WTC11 (cell line): ENCODE measurements at regions not wholly inside any gene's neighbourhood (a gene's known extent, or its start where the extent isn't known, plus 50 kb on each side); places are given as distances from the start of the nearest gene placed in this dataset.

ENCODE experiments used
- ATAC-seq: fragments of 200-7000 bp; cut with Tn5 transposase; 2 replicates; pipeline ENCODE4 v1.10.0; 2021; ENCODE audit warnings: mild to moderate bottlenecking, moderate library complexity
- CTCF ChIA-PET: fragments of 300-600 bp; sonication (Branson Sonifier 250); formaldehyde crosslinking; loops from one replicate; lab custom pipeline; 2021; ENCODE audit warnings: antibody characterized with exemption; lab: Charles Lee
- POLR2A ChIA-PET: fragments of 350-600 bp; sonication (Branson Sonifier 250); formaldehyde crosslinking; loops from one replicate; lab custom pipeline; 2021; ENCODE audit warnings: antibody characterized with exemption; lab: Charles Lee
- DNase-seq: peaks from one replicate; pipeline ENCODE4 v3.0.0; 2021; ENCODE audit warnings: low spot score
- H3K27ac Mint-ChIP-seq: 2 replicates; pipeline ENCODE4 v1.8.0; 2021; ENCODE audit warnings: mixed read lengths
- H3K27me3 Mint-ChIP-seq: 2 replicates; pipeline ENCODE4 v1.8.0; 2021; ENCODE audit warnings: low read depth, mild to moderate bottlenecking, moderate library complexity, mixed read lengths
- H3K36me3 Mint-ChIP-seq: 2 replicates; pipeline ENCODE4 v1.8.0; 2021; ENCODE audit warnings: mixed read lengths
- H3K4me1 Mint-ChIP-seq: 2 replicates; pipeline ENCODE4 v1.8.0; 2022; ENCODE audit warnings: mixed read lengths
- H3K4me3 Mint-ChIP-seq: 2 replicates; pipeline ENCODE4 v1.8.0; 2021; ENCODE audit warnings: mild to moderate bottlenecking, moderate library complexity, mixed read lengths
- H3K9me3 Mint-ChIP-seq: 2 replicates; pipeline ENCODE4 v1.8.0; 2021; ENCODE audit warnings: mixed read lengths
- ATF1 ChIP-seq: sonication (generic); formaldehyde crosslinking; IDR thresholded peaks from 2 replicates; pipeline ENCODE4 v1.8.1; 2023; ENCODE audit warnings: mild to moderate bottlenecking, moderate library complexity, missing genetic modification reagents
- ATF3 ChIP-seq: sonication (generic); formaldehyde crosslinking; conservative IDR thresholded peaks from 2 replicates; pipeline ENCODE4 v1.8.1; 2022; ENCODE audit warnings: mild to moderate bottlenecking, missing genetic modification reagents
- ETV6 ChIP-seq: sonication (generic); formaldehyde crosslinking; IDR thresholded peaks from 2 replicates; pipeline ENCODE4 v1.8.1; 2022; ENCODE audit warnings: mild to moderate bottlenecking, missing genetic modification reagents
- FOXK1 ChIP-seq: sonication (generic); formaldehyde crosslinking; IDR thresholded peaks from 2 replicates; pipeline ENCODE4 v1.8.0; 2022; ENCODE audit warnings: mild to moderate bottlenecking, moderate library complexity, missing genetic modification reagents
- GABPB1 ChIP-seq: sonication (generic); formaldehyde crosslinking; IDR thresholded peaks from 2 replicates; pipeline ENCODE4 v1.8.1; 2023; ENCODE audit warnings: mild to moderate bottlenecking, missing genetic modification reagents
- KAT7 ChIP-seq: sonication (generic); formaldehyde crosslinking; IDR thresholded peaks from 2 replicates; pipeline ENCODE4 v1.8.1; 2023; ENCODE audit warnings: missing genetic modification reagents, mild to moderate bottlenecking, borderline replicate concordance
- NFATC4 ChIP-seq: fragments of 250-450 bp; sonication (Bioruptor Pico); IDR thresholded peaks from 2 replicates; pipeline ENCODE4 v1.9.0; 2021; ENCODE audit warnings: mild to moderate bottlenecking
- TEAD4 ChIP-seq: sonication (generic); formaldehyde crosslinking; IDR thresholded peaks from 2 replicates; pipeline ENCODE4 v1.8.0; 2022; ENCODE audit warnings: mild to moderate bottlenecking, missing genetic modification reagents
- ZNF121 ChIP-seq: sonication (generic); formaldehyde crosslinking; IDR thresholded peaks from 2 replicates; pipeline ENCODE4 v1.8.0; 2023; ENCODE audit warnings: missing genetic modification reagents
- ZNF232 ChIP-seq: sonication (generic); formaldehyde crosslinking; IDR thresholded peaks from 2 replicates; pipeline ENCODE4 v1.8.0; 2022; ENCODE audit warnings: mild to moderate bottlenecking, missing genetic modification reagents
- ZNF396 ChIP-seq: fragments of 250-450 bp; sonication (Bioruptor Pico); IDR thresholded peaks from 2 replicates; pipeline ENCODE4 v1.8.0; 2021; ENCODE audit warnings: mild to moderate bottlenecking, moderate library complexity, borderline replicate concordance
- TF ChIP-seq, protein P1 (sequence below): fragments of 250-450 bp; sonication (Bioruptor Pico); IDR thresholded peaks from 2 replicates; pipeline ENCODE4 v1.9.0; 2021; ENCODE audit warnings: moderate library complexity, mild to moderate bottlenecking, inconsistent platforms, borderline replicate concordance
- TF ChIP-seq, protein P2 (sequence below): fragments of 250-450 bp; sonication (Bioruptor Pico); IDR thresholded peaks from 2 replicates; pipeline ENCODE4 v1.9.0; 2021; ENCODE audit warnings: mild to moderate bottlenecking
- TF ChIP-seq, protein P3 (sequence below): sonication (generic); formaldehyde crosslinking; IDR thresholded peaks from 2 replicates; pipeline ENCODE4 v1.8.1; 2023; ENCODE audit warnings: mild to moderate bottlenecking, missing genetic modification reagents, moderate library complexity
- TF ChIP-seq, protein P4 (sequence below): sonication (generic); formaldehyde crosslinking; IDR thresholded peaks from 2 replicates; pipeline ENCODE4 v1.8.1; 2023; ENCODE audit warnings: mild to moderate bottlenecking, missing genetic modification reagents
- TF ChIP-seq, protein P5 (sequence below): sonication (generic); formaldehyde crosslinking; IDR thresholded peaks from 2 replicates; pipeline ENCODE4 v1.8.0; 2022; ENCODE audit warnings: mild to moderate bottlenecking, missing genetic modification reagents
- TF ChIP-seq, protein P6 (sequence below): fragments of 250-450 bp; sonication (Bioruptor Pico); IDR thresholded peaks from 2 replicates; pipeline ENCODE4 v1.9.0; 2021; ENCODE audit warnings: mild to moderate bottlenecking, borderline replicate concordance
- TF ChIP-seq, protein P7 (sequence below): fragments of 250-450 bp; sonication (Bioruptor Pico); IDR thresholded peaks from 2 replicates; pipeline ENCODE4 v1.8.0; 2021; ENCODE audit warnings: mild to moderate bottlenecking

GRCh38 chr12:123056709-123057108 lies 76.2 kb downstream of the ARL6IP4 start:
- POLR2A ChIA-PET, result no interaction called here
- H3K9me3 Mint-ChIP-seq, result no peaks in the 10 kb centered on the region
- no peak for DNase-seq
- TF ChIP-seq TEAD4 (CRISPR knock-in tag) (no peak), FOXK1 (no peak), GABPB1 (CRISPR knock-in tag) (no peak), ZNF232 (CRISPR knock-in tag) (no peak)
- TF ChIP-seq, protein P1, sequence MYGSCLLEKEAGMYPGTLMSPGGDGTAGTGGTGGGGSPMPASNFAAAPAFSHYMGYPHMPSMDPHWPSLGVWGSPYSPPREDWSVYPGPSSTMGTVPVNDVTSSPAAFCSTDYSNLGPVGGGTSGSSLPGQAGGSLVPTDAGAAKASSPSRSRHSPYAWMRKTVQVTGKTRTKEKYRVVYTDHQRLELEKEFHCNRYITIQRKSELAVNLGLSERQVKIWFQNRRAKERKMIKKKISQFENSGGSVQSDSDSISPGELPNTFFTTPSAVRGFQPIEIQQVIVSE (CRISPR knock-in tag), result no peak
- H3K36me3 Mint-ChIP-seq, result no peaks in the 10 kb centered on the region
- H3K4me3 Mint-ChIP-seq, result no peak overlapping the region
- no peaks in the 10 kb centered on the region; the same call in 1 of the 2 replicates for H3K27me3 Mint-ChIP-seq
- 0 out of 2 replicates have a peak, but pooled peaks cover 2% of the 10 kb centered on the region for H3K4me1 Mint-ChIP-seq
- H3K27ac Mint-ChIP-seq, result no peak overlapping the region; the same call in 1 of the 2 replicates
- CTCF ChIA-PET, result no interaction called here
- no peak for ATAC-seq

DNA sequence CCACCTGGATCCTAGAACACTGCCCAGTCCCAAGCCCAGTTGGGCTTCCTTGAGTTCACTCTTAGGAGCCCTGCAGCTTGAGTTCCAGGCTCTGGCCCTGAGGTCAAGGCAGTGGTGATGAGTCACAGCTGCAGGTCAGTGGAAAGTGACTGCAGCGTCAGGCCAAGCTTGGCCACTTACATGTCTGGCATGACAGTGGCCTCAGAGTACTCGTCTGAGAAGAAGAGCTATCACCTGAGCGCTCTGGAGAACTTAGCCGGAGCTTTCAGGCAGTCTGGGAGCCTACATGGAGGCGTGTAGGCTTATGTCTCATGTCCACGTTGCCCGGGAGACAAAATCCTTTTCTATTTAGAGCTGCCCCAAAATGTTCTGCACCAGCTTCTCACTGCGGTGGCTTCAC lies 75.6 kb downstream of the ARL6IP4 start:
- no peak for DNase-seq
- no peaks in the 10 kb centered on the region; the same call in 1 of the 2 replicates for H3K27me3 Mint-ChIP-seq
- ChIA-PET CTCF (interaction anchor here (2.3 kb wide), 1 partner anchor 12 kb away, joined by 7 read pairs; no protein-coding TSS in a partner anchor), POLR2A (no interaction called here)
- H3K4me1 Mint-ChIP-seq, result 0 out of 2 replicates have a peak, but pooled peaks cover 2% of the 10 kb centered on the region
- no peaks in the 10 kb centered on the region for H3K9me3 Mint-ChIP-seq
- no peak for ATAC-seq
- no peak overlapping the region for H3K4me3 Mint-ChIP-seq
- H3K27ac Mint-ChIP-seq, result no peak overlapping the region
- H3K36me3 Mint-ChIP-seq, result no peaks in the 10 kb centered on the region
- TF ChIP-seq NFATC4 (CRISPR knock-in tag) (no peak), KAT7 (no peak), TEAD4 (CRISPR knock-in tag) (no peak), ETV6 (CRISPR knock-in tag) (no peak), GABPB1 (CRISPR knock-in tag) (no peak), ZNF396 (CRISPR knock-in tag) (no peak), ATF3 (no peak), ZNF121 (no peak), ATF1 (no peak)
- TF ChIP-seq, protein P2, sequence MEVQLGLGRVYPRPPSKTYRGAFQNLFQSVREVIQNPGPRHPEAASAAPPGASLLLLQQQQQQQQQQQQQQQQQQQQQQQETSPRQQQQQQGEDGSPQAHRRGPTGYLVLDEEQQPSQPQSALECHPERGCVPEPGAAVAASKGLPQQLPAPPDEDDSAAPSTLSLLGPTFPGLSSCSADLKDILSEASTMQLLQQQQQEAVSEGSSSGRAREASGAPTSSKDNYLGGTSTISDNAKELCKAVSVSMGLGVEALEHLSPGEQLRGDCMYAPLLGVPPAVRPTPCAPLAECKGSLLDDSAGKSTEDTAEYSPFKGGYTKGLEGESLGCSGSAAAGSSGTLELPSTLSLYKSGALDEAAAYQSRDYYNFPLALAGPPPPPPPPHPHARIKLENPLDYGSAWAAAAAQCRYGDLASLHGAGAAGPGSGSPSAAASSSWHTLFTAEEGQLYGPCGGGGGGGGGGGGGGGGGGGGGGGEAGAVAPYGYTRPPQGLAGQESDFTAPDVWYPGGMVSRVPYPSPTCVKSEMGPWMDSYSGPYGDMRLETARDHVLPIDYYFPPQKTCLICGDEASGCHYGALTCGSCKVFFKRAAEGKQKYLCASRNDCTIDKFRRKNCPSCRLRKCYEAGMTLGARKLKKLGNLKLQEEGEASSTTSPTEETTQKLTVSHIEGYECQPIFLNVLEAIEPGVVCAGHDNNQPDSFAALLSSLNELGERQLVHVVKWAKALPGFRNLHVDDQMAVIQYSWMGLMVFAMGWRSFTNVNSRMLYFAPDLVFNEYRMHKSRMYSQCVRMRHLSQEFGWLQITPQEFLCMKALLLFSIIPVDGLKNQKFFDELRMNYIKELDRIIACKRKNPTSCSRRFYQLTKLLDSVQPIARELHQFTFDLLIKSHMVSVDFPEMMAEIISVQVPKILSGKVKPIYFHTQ, result no peak
- TF ChIP-seq, protein P3, sequence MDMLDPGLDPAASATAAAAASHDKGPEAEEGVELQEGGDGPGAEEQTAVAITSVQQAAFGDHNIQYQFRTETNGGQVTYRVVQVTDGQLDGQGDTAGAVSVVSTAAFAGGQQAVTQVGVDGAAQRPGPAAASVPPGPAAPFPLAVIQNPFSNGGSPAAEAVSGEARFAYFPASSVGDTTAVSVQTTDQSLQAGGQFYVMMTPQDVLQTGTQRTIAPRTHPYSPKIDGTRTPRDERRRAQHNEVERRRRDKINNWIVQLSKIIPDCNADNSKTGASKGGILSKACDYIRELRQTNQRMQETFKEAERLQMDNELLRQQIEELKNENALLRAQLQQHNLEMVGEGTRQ, result no peak
- TF ChIP-seq, protein P4, sequence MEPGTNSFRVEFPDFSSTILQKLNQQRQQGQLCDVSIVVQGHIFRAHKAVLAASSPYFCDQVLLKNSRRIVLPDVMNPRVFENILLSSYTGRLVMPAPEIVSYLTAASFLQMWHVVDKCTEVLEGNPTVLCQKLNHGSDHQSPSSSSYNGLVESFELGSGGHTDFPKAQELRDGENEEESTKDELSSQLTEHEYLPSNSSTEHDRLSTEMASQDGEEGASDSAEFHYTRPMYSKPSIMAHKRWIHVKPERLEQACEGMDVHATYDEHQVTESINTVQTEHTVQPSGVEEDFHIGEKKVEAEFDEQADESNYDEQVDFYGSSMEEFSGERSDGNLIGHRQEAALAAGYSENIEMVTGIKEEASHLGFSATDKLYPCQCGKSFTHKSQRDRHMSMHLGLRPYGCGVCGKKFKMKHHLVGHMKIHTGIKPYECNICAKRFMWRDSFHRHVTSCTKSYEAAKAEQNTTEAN, result no peak
- TF ChIP-seq, protein P1 (CRISPR knock-in tag), result no peak
- TF ChIP-seq, protein P5, sequence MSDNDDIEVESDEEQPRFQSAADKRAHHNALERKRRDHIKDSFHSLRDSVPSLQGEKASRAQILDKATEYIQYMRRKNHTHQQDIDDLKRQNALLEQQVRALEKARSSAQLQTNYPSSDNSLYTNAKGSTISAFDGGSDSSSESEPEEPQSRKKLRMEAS (CRISPR knock-in tag), result no peak
- TF ChIP-seq, protein P6, sequence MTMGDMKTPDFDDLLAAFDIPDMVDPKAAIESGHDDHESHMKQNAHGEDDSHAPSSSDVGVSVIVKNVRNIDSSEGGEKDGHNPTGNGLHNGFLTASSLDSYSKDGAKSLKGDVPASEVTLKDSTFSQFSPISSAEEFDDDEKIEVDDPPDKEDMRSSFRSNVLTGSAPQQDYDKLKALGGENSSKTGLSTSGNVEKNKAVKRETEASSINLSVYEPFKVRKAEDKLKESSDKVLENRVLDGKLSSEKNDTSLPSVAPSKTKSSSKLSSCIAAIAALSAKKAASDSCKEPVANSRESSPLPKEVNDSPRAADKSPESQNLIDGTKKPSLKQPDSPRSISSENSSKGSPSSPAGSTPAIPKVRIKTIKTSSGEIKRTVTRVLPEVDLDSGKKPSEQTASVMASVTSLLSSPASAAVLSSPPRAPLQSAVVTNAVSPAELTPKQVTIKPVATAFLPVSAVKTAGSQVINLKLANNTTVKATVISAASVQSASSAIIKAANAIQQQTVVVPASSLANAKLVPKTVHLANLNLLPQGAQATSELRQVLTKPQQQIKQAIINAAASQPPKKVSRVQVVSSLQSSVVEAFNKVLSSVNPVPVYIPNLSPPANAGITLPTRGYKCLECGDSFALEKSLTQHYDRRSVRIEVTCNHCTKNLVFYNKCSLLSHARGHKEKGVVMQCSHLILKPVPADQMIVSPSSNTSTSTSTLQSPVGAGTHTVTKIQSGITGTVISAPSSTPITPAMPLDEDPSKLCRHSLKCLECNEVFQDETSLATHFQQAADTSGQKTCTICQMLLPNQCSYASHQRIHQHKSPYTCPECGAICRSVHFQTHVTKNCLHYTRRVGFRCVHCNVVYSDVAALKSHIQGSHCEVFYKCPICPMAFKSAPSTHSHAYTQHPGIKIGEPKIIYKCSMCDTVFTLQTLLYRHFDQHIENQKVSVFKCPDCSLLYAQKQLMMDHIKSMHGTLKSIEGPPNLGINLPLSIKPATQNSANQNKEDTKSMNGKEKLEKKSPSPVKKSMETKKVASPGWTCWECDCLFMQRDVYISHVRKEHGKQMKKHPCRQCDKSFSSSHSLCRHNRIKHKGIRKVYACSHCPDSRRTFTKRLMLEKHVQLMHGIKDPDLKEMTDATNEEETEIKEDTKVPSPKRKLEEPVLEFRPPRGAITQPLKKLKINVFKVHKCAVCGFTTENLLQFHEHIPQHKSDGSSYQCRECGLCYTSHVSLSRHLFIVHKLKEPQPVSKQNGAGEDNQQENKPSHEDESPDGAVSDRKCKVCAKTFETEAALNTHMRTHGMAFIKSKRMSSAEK, result no peak
- TF ChIP-seq, protein P7, sequence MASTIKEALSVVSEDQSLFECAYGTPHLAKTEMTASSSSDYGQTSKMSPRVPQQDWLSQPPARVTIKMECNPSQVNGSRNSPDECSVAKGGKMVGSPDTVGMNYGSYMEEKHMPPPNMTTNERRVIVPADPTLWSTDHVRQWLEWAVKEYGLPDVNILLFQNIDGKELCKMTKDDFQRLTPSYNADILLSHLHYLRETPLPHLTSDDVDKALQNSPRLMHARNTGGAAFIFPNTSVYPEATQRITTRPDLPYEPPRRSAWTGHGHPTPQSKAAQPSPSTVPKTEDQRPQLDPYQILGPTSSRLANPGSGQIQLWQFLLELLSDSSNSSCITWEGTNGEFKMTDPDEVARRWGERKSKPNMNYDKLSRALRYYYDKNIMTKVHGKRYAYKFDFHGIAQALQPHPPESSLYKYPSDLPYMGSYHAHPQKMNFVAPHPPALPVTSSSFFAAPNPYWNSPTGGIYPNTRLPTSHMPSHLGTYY (CRISPR knock-in tag), result no peak
